ENCODE measurements at regions not wholly inside any gene's neighbourhood (a gene's known extent, or its start where the extent isn't known, plus 50 kb on each side); places are given as distances from the start of the nearest gene placed in this dataset.

DNA sequence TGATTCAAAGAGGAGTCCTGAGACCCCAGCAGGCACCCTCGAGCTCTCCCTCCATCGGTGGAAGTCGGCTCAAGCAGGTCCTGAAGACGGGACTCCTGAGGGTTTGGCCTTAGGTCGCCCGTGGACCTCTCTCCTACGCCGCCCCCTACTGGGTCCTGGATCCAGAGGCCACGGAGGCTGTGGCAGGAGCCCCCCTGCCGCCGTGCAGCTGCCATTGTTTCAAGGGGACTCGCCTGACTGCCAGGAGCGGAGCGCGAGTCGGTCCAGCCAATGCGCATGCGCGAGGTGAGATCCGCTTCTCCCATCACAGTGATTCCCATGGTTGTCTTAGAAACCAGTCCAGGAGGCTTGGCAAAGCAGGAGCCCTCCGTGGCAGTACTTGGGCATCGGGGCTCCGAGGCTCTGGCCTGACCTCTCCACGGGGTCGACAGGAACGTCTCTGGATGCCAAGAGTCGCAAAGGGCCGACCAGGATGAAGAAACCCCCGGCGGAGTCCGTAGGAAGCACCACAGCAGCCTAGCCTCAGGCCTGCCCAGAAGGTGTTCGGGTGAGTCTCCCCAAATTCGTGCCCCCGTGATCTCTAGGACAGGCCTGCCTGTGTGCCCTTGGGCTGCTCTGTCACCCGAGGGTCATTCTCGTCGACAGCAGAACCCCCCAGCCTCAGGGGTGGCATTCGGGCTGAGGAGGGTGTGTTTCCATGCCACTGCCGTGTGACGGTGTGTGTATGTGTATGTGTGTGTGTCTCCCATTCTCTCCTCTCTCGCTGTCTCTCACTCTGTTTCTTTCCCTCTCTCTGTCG is 322.3 kb downstream of the ZNF716 start:
- no peak overlapping the region for H3K4me3 ChIP-seq (ENCODE audit: low read depth in 2 of 2, low read length in 2 of 2)
- no peak for ATAC-seq
- TF ChIP-seq, protein P1, sequence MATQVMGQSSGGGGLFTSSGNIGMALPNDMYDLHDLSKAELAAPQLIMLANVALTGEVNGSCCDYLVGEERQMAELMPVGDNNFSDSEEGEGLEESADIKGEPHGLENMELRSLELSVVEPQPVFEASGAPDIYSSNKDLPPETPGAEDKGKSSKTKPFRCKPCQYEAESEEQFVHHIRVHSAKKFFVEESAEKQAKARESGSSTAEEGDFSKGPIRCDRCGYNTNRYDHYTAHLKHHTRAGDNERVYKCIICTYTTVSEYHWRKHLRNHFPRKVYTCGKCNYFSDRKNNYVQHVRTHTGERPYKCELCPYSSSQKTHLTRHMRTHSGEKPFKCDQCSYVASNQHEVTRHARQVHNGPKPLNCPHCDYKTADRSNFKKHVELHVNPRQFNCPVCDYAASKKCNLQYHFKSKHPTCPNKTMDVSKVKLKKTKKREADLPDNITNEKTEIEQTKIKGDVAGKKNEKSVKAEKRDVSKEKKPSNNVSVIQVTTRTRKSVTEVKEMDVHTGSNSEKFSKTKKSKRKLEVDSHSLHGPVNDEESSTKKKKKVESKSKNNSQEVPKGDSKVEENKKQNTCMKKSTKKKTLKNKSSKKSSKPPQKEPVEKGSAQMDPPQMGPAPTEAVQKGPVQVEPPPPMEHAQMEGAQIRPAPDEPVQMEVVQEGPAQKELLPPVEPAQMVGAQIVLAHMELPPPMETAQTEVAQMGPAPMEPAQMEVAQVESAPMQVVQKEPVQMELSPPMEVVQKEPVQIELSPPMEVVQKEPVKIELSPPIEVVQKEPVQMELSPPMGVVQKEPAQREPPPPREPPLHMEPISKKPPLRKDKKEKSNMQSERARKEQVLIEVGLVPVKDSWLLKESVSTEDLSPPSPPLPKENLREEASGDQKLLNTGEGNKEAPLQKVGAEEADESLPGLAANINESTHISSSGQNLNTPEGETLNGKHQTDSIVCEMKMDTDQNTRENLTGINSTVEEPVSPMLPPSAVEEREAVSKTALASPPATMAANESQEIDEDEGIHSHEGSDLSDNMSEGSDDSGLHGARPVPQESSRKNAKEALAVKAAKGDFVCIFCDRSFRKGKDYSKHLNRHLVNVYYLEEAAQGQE (IDR thresholded peaks at IDR 0.05; ENCODE audit: insufficient read depth in 1 of 2, low read depth in 2 of 2, low read length in 1 of 2): no peak
- no peak for TF ChIP-seq POLR2AphosphoS5 (IDR thresholded peaks at IDR 0.05; ENCODE audit: low read depth, low read length)
- TF ChIP-seq, protein P2, sequence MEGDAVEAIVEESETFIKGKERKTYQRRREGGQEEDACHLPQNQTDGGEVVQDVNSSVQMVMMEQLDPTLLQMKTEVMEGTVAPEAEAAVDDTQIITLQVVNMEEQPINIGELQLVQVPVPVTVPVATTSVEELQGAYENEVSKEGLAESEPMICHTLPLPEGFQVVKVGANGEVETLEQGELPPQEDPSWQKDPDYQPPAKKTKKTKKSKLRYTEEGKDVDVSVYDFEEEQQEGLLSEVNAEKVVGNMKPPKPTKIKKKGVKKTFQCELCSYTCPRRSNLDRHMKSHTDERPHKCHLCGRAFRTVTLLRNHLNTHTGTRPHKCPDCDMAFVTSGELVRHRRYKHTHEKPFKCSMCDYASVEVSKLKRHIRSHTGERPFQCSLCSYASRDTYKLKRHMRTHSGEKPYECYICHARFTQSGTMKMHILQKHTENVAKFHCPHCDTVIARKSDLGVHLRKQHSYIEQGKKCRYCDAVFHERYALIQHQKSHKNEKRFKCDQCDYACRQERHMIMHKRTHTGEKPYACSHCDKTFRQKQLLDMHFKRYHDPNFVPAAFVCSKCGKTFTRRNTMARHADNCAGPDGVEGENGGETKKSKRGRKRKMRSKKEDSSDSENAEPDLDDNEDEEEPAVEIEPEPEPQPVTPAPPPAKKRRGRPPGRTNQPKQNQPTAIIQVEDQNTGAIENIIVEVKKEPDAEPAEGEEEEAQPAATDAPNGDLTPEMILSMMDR (IDR thresholded peaks at IDR 0.05): no peak
- no peak for TF ChIP-seq SIN3A (IDR thresholded peaks at IDR 0.05; ENCODE audit: borderline replicate concordance, insufficient read depth, low read depth, low read length)
- TF ChIP-seq TCF7L2 (IDR thresholded peaks at IDR 0.05; ENCODE audit: low read depth, low read length): no peak
- no peak for DNase-seq (ENCODE audit: low read depth, low spot score)
- POLR2A ChIA-PET: no interaction called here
- no peak overlapping the region for H3K27ac ChIP-seq (ENCODE audit: low read length)
- H3K36me3 ChIP-seq (ENCODE audit: control insufficient read depth, insufficient read depth, low read length): no peaks in the 10 kb centered on the region
- in situ Hi-C loops (cut with HindIII; ENCODE audit: low pct_unique_long_range_greater_than_20kb, low sequenced_read_pairs) (no loop called here), intact Hi-C loops (cut with micrococcal nuclease; ENCODE audit: unreplicated experiment) (no loop called here)
- H3K9me3 ChIP-seq (ENCODE audit: control insufficient read depth, insufficient read depth, low read depth, low read length): no peaks in the 10 kb centered on the region
- BruUV-seq (replicated peaks): no TSS peak
- no peaks in the 10 kb centered on the region for H3K4me1 ChIP-seq (ENCODE audit: control insufficient read depth, insufficient read depth, low read length)
- CTCF ChIA-PET: no interaction called here
- H3K27me3 ChIP-seq (ENCODE audit: control insufficient read depth, insufficient read depth, low read length): no peaks in the 10 kb centered on the region

DNA sequence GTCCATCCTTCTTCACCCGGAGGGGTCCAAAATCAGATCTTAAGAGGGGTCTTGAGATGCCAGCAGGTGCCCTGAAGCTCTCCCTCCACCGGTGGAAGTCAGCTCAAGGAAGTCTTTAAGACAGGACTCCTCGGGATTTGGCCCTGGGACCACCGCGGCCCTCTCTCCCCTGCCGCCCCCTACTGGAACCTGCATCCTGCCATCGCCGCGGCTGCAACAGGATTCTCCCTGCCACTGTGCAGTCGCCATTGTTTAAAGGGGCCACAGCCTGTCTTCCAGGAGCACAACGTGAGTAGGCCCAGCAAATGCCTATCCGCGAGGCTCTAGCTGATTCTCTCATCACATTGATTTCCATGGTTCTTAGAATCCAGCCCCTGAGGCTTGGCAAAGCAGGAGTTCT is 324.3 kb downstream of the ZNF716 start:
- Histone ChIP-seq H3K4me3 (ENCODE audit: low read depth in 2 of 2, low read length in 2 of 2) (no peak overlapping the region), H3K27me3 (ENCODE audit: control insufficient read depth, insufficient read depth, low read length) (no peaks in the 10 kb centered on the region), H3K9me3 (ENCODE audit: control insufficient read depth, insufficient read depth, low read depth, low read length) (no peaks in the 10 kb centered on the region), H3K36me3 (ENCODE audit: control insufficient read depth, insufficient read depth, low read length) (no peaks in the 10 kb centered on the region), H3K4me1 (ENCODE audit: control insufficient read depth, insufficient read depth, low read length) (no peaks in the 10 kb centered on the region), H3K27ac (ENCODE audit: low read length) (no peak overlapping the region)
- DNase-seq (ENCODE audit: low read depth, low spot score) (no peak), ATAC-seq (no peak)
- BruUV-seq (replicated peaks): no TSS peak
- intact Hi-C loops (cut with micrococcal nuclease; ENCODE audit: unreplicated experiment) (no loop called here), in situ Hi-C loops (cut with HindIII; ENCODE audit: low pct_unique_long_range_greater_than_20kb, low sequenced_read_pairs) (no loop called here)
- POLR2A ChIA-PET: no interaction called here
- CTCF ChIA-PET: no interaction called here
- no peak for TF ChIP-seq TCF7L2 (IDR thresholded peaks at IDR 0.05; ENCODE audit: low read depth, low read length)
- TF ChIP-seq SIN3A (IDR thresholded peaks at IDR 0.05; ENCODE audit: borderline replicate concordance, insufficient read depth, low read depth, low read length): no peak
- TF ChIP-seq, protein P1 (IDR thresholded peaks at IDR 0.05; ENCODE audit: insufficient read depth in 1 of 2, low read depth in 2 of 2, low read length in 1 of 2): no peak
- TF ChIP-seq, protein P2 (IDR thresholded peaks at IDR 0.05): no peak

All from Panc1 (cell line).